SK-N-MC (cell line): ENCODE measurements at regions not wholly inside any gene's neighbourhood (a gene's known extent, or its start where the extent isn't known, plus 50 kb on each side); places are given as distances from the start of the nearest gene placed in this dataset.

Source experiments
- EZH2 ChIP-seq: fragments of 200-600 bp; sonication (generic); IDR thresholded peaks from one replicate; pipeline ENCODE4 v1.6.1; 2017; ENCODE audit warnings: antibody characterized with exemption
- FOXP2 ChIP-seq: optimal IDR thresholded peaks from 2 replicates; pipeline ENCODE3; 2011; ENCODE audit warnings: mild to moderate bottlenecking, moderate library complexity; ENCODE audit not compliant: insufficient read depth; ENCODE audit errors: extremely low read length, control extremely low read depth

- no peak for TF ChIP-seq FOXP2
- no peak for TF ChIP-seq EZH2
Observed at GRCh38 chr15:38648121-38648843, 83.7 kb upstream of the RASGRP1 start.
